ENCODE measurements at regions not wholly inside any gene's neighbourhood (a gene's known extent, or its start where the extent isn't known, plus 50 kb on each side); places are given as distances from the start of the nearest gene placed in this dataset.

GRCh38 chr1:172932981-172933380 lies 117.8 kb downstream of the TNFSF18 start:
- no peak for DNase-seq (ENCODE audit: low read depth)
- FAIRE-seq, result no peak
- no peak for TF ChIP-seq CTCF (IDR thresholded peaks at IDR 0.05; ENCODE audit: insufficient read depth, low read length, severe bottlenecking)

GRCh38 chr1:172934417-172934762 lies 116.4 kb downstream of the TNFSF18 start:
- no peak overlapping the region for H3K4me3 ChIP-seq (ENCODE audit: low read depth, low read length)
- FAIRE-seq, result no peak

More at GRCh38 chr1:172932981-172933380, 117.8 kb downstream of the TNFSF18 start:
- no peak overlapping the region for H3K4me3 ChIP-seq (ENCODE audit: low read depth, low read length)
- H3K27me3 ChIP-seq (ENCODE audit: control insufficient read depth, insufficient read depth, low read length), result no peaks in the 10 kb centered on the region
- H3K36me3 ChIP-seq (ENCODE audit: control insufficient read depth, insufficient read depth, low read length), result no peaks in the 10 kb centered on the region

GRCh38 chr1:172935062-172935592 lies 115.6 kb downstream of the TNFSF18 start:
- no peak for TF ChIP-seq CTCF (IDR thresholded peaks at IDR 0.05; ENCODE audit: insufficient read depth, low read length, severe bottlenecking)
- H3K27me3 ChIP-seq (ENCODE audit: control insufficient read depth, insufficient read depth, low read length), result no peaks in the 10 kb centered on the region
- no peaks in the 10 kb centered on the region for H3K36me3 ChIP-seq (ENCODE audit: control insufficient read depth, insufficient read depth, low read length)
- DNase-seq (ENCODE audit: low read depth) (peak; percentile 59), FAIRE-seq (no peak)
- H3K4me3 ChIP-seq (ENCODE audit: low read depth, low read length), result no peak overlapping the region

More at GRCh38 chr1:172934417-172934762, 116.4 kb downstream of the TNFSF18 start:
- no peak for DNase-seq (ENCODE audit: low read depth)
- no peak for TF ChIP-seq CTCF (IDR thresholded peaks at IDR 0.05; ENCODE audit: insufficient read depth, low read length, severe bottlenecking)
- Histone ChIP-seq H3K36me3 (ENCODE audit: control insufficient read depth, insufficient read depth, low read length) (no peaks in the 10 kb centered on the region), H3K27me3 (ENCODE audit: control insufficient read depth, insufficient read depth, low read length) (no peaks in the 10 kb centered on the region)

GRCh38 chr1:172936088-172936645 lies 114.6 kb downstream of the TNFSF18 start:
- no peak for TF ChIP-seq CTCF (IDR thresholded peaks at IDR 0.05; ENCODE audit: insufficient read depth, low read length, severe bottlenecking)
- no peak overlapping the region for H3K4me3 ChIP-seq (ENCODE audit: low read depth, low read length)
- no peak for FAIRE-seq
- no peaks in the 10 kb centered on the region for H3K36me3 ChIP-seq (ENCODE audit: control insufficient read depth, insufficient read depth, low read length)
- no peak for DNase-seq (ENCODE audit: low read depth)
- no peaks in the 10 kb centered on the region for H3K27me3 ChIP-seq (ENCODE audit: control insufficient read depth, insufficient read depth, low read length)

- TF ChIP-seq CTCF (IDR thresholded peaks at IDR 0.05; ENCODE audit: insufficient read depth, low read length, severe bottlenecking), result no peak
- Histone ChIP-seq H3K36me3 (ENCODE audit: control insufficient read depth, insufficient read depth, low read length) (no peaks in the 10 kb centered on the region), H3K4me3 (ENCODE audit: low read depth, low read length) (no peak overlapping the region), H3K27me3 (ENCODE audit: control insufficient read depth, insufficient read depth, low read length) (no peaks in the 10 kb centered on the region)
- FAIRE-seq (no peak), DNase-seq (ENCODE audit: low read depth) (peak; percentile 66)
These were observed 112.1 kb downstream of the TNFSF18 start for GRCh38 chr1:172938681-172939080.

- FAIRE-seq (no peak), DNase-seq (ENCODE audit: low read depth) (no peak)
- no peak overlapping the region for H3K4me3 ChIP-seq (ENCODE audit: low read depth, low read length)
- H3K27me3 ChIP-seq (ENCODE audit: control insufficient read depth, insufficient read depth, low read length), result no peaks in the 10 kb centered on the region
- no peaks in the 10 kb centered on the region for H3K36me3 ChIP-seq (ENCODE audit: control insufficient read depth, insufficient read depth, low read length)
- TF ChIP-seq CTCF (IDR thresholded peaks at IDR 0.05; ENCODE audit: insufficient read depth, low read length, severe bottlenecking), result no peak
These were observed 111.3 kb downstream of the TNFSF18 start for GRCh38 chr1:172939475-172939874.

Measured in bronchial epithelial cell (primary cell).